Prostate gland (tissue), 2 donors: ENCODE measurements at regions not wholly inside any gene's neighbourhood (a gene's known extent, or its start where the extent isn't known, plus 50 kb on each side); places are given as distances from the start of the nearest gene placed in this dataset.

Experiments
- DNase-seq: peaks from one replicate; pipeline ENCODE4 v3.0.0-alpha.2; 2019; ENCODE audit warnings: low spot score
- H3K27ac ChIP-seq, 2 donors: fragments of 200-600 bp; sonication (generic); 2 replicates each; pipeline ENCODE4 v1.5.1; 2017 to 2019
- H3K27me3 ChIP-seq: fragments of 200-600 bp; sonication (generic); replicated peaks from 2 replicates; pipeline ENCODE4 v1.5.1; 2019; ENCODE audit not compliant: insufficient read depth
- H3K36me3 ChIP-seq, 2 donors: fragments of 200-600 bp; sonication (generic); 1 replicate in 1 of 2; 2 replicates in 1 of 2; pipeline versions ENCODE4 v1.5.1 to v1.8.1; 2017 to 2019
- H3K4me1 ChIP-seq: fragments of 200-600 bp; sonication (generic); replicated peaks from 2 replicates; pipeline ENCODE4 v1.5.1; 2019
- H3K4me3 ChIP-seq, 2 donors: fragments of 200-600 bp; sonication (generic); 2 replicates each; pipeline ENCODE4 v1.5.1; 2017 to 2019
- H3K9me3 ChIP-seq: fragments of 200-600 bp; sonication (generic); 2 replicates; pipeline ENCODE4 v1.5.1; 2017
- POLR2A ChIP-seq: fragments of 450-650 bp; IDR thresholded peaks from one replicate; pipeline ENCODE4 v1.6.1; 2016; ENCODE audit warnings: antibody characterized with exemption, mild to moderate bottlenecking
- POLR2AphosphoS5 ChIP-seq: sonication (generic); formaldehyde crosslinking; IDR thresholded peaks from one replicate; pipeline ENCODE4 v1.6.1; 2017; ENCODE audit warnings: antibody characterized with exemption
- WGBS: methylation state at CpG from one replicate; pipeline ENCODE4 v1.1.5; 2018; 5-methylcytosine and 5-hydroxymethylcytosine counted together
- intact Hi-C: fragments of 100-400 bp; cut with DNase I; formaldehyde crosslinking; loops from one replicate; pipeline ENCODE4 v1.14.2; 2022
- TF ChIP-seq, protein P1 (sequence below), 4 experiments: fragments of 200-600 bp in 2 of 4; fragments of 450-650 bp in 2 of 4; sonication (generic) in 2 of 4; IDR thresholded peaks; 1 replicate in 3 of 4; 2 replicates in 1 of 4; pipeline ENCODE4 v1.5.1; 2016 to 2019; ENCODE audit warnings: antibody characterized with exemption in 4 of 4, mild to moderate bottlenecking in 2 of 4, moderate library complexity in 2 of 4

DNA sequence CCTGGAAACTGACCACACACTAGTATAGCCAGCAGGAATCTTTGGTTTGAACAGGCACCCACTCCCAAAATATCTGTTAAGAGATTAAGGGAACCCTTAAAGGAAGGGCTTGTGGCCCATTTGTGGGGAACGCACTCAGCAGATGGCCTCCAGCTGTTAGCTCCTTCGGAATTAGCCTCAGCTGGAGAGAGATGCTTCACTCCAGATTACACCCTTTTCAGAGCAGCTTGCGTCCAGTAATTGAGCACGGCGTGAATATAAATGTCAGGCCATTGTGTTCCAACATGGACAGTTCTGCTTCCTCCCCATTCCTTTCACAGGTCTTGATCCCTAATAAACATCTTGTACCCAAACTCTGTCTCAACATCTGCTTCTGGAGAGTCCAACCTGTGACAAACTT lies 397.8 kb downstream of the SEC23A start:
- no peak for TF ChIP-seq POLR2AphosphoS5
- TF ChIP-seq, protein P1, sequence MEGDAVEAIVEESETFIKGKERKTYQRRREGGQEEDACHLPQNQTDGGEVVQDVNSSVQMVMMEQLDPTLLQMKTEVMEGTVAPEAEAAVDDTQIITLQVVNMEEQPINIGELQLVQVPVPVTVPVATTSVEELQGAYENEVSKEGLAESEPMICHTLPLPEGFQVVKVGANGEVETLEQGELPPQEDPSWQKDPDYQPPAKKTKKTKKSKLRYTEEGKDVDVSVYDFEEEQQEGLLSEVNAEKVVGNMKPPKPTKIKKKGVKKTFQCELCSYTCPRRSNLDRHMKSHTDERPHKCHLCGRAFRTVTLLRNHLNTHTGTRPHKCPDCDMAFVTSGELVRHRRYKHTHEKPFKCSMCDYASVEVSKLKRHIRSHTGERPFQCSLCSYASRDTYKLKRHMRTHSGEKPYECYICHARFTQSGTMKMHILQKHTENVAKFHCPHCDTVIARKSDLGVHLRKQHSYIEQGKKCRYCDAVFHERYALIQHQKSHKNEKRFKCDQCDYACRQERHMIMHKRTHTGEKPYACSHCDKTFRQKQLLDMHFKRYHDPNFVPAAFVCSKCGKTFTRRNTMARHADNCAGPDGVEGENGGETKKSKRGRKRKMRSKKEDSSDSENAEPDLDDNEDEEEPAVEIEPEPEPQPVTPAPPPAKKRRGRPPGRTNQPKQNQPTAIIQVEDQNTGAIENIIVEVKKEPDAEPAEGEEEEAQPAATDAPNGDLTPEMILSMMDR (IDR thresholded peaks at IDR 0.05), result no peak
- TF ChIP-seq POLR2A, result no peak
- WGBS, result 69% methylated on average over 5 of the region's 5 CpGs
- H3K27me3 ChIP-seq, result no peaks in the 10 kb centered on the region
- DNase-seq, result no peak
- H3K36me3 ChIP-seq, result no peaks in the 10 kb centered on the region
- intact Hi-C loops, result no loop called here
- no peak overlapping the region for H3K27ac ChIP-seq
- H3K4me3 ChIP-seq, result no peak overlapping the region
- H3K4me1 ChIP-seq, result no peaks in the 10 kb centered on the region
- H3K9me3 ChIP-seq, result no peaks in the 10 kb centered on the region

DNA sequence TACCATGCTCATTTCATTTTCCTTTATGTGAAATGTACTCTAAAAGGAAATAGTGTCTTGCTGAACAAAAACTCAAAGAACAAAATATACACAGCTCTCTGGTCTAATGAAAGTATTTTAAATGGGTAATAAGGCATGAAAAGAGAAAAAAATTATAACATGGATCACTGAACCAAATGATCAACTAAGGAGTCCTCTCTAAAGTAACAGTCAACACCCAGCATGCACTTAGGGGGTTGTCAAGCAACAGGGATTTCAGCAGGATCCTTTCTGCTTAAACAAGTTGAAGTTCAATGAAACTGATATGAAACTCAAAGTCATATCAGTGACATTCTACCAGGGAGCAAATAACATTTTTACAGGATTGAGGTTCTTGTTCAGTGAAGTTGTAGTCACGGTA lies 398.8 kb downstream of the SEC23A start:
- no peak for DNase-seq
- intact Hi-C loops, result no loop called here
- Histone ChIP-seq H3K27me3 (no peaks in the 10 kb centered on the region), H3K9me3 (no peaks in the 10 kb centered on the region), H3K4me1 (no peaks in the 10 kb centered on the region), H3K36me3 (no peaks in the 10 kb centered on the region), H3K4me3 (no peak overlapping the region), H3K27ac (peak overlapping the region in 1 of 2 donors; percentile 24)
- 94% methylated on average over 1 of the region's 1 CpG for WGBS
- TF ChIP-seq POLR2AphosphoS5, result no peak
- TF ChIP-seq, protein P1 (IDR thresholded peaks at IDR 0.05), result no peak
- no peak for TF ChIP-seq POLR2A

DNA sequence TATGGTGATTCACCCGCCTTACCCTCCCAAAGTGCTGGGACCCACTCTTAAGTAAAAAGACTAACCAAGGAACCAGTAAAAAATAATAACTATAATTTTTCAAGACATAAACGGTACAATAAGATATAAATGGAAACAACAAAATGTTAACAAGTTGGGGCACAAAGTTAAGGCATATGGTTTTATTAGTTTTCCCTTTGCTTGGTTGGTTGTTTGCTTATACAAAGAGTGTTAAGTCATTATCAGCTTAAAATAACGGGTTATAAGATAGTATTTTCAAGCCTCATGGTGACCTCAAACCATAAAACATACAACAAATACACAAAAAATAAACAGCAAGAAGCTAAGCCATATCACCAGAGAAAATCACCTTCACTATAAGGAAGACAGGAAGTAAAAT lies 406.1 kb downstream of the SEC23A start:
- no peak overlapping the region for H3K4me3 ChIP-seq
- WGBS, result 66% methylated on average over 3 of the region's 3 CpGs
- no peak for DNase-seq
- H3K9me3 ChIP-seq, result no peaks in the 10 kb centered on the region
- H3K4me1 ChIP-seq, result no peaks in the 10 kb centered on the region
- no peaks in the 10 kb centered on the region for H3K36me3 ChIP-seq
- H3K27me3 ChIP-seq, result no peaks in the 10 kb centered on the region
- TF ChIP-seq POLR2A, result no peak
- no peak for TF ChIP-seq POLR2AphosphoS5
- TF ChIP-seq, protein P1 (IDR thresholded peaks at IDR 0.05), result no peak
- intact Hi-C loops, result no loop called here
- no peak overlapping the region for H3K27ac ChIP-seq

DNA sequence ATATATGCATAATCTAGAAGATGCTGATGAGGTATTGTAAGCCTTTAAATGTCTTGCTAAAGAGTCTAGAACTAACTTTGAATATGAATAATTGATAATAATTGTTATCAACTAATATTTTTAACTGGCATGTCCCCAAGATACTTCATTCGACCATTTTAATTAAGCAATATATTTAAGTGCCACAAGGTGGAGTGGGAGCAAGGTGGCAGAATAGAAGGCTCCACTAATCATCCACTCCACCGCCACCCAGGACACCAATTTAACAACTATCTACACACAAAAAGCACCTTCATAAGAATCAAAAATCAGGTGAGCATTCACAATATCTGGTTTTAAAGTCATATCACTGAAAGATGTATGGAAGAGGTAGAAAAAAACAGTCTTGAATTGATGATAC lies 409.6 kb downstream of the SEC23A start:
- intact Hi-C loops, result no loop called here
- Histone ChIP-seq H3K4me3 (no peak overlapping the region), H3K27ac (no peak overlapping the region), H3K9me3 (no peaks in the 10 kb centered on the region), H3K4me1 (no peaks in the 10 kb centered on the region), H3K36me3 (no peaks in the 10 kb centered on the region), H3K27me3 (no peaks in the 10 kb centered on the region)
- WGBS, result 66% methylated on average over 2 of the region's 2 CpGs
- TF ChIP-seq, protein P1 (IDR thresholded peaks at IDR 0.05), result peak in 1 of 4 experiments; percentile 7
- TF ChIP-seq POLR2A, result no peak
- DNase-seq, result no peak

DNA sequence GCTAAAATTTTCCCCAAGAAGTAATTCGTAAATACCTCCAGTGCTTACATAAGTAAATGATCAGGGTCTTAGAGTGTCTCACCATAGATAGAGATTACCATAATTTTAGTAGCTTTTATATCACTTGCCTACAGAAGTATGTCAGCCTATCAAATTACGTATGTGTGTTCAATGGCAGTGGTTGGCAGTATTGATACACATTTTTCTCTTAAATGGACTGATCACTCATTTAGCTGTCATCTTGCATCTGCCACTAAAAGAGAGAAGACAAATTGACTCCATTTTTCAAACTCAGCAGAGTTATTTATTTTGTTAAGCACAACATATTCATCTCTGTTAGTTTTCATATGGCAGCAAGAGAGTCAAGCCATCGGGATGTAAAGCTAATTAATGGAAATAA lies 413.1 kb upstream of the CLEC14A start:
- Histone ChIP-seq H3K9me3 (no peaks in the 10 kb centered on the region), H3K4me1 (no peaks in the 10 kb centered on the region), H3K36me3 (no peaks in the 10 kb centered on the region), H3K27me3 (no peaks in the 10 kb centered on the region), H3K27ac (no peak overlapping the region), H3K4me3 (no peak overlapping the region)
- 73% methylated on average over 3 of the region's 3 CpGs for WGBS
- TF ChIP-seq POLR2A (no peak), POLR2AphosphoS5 (no peak)
- TF ChIP-seq, protein P1 (IDR thresholded peaks at IDR 0.05), result no peak
- DNase-seq, result no peak
- intact Hi-C loops, result no loop called here
